Trophoblast cell (in vitro differentiated cells and primary cell): ENCODE measurements at regions not wholly inside any gene's neighbourhood (a gene's known extent, or its start where the extent isn't known, plus 50 kb on each side); places are given as distances from the start of the nearest gene placed in this dataset.

Source experiments
- DNase-seq, 2 donors: peaks; one replicate each; pipeline ENCODE4 v3.0.0-alpha.2; 2016
- H2AFZ ChIP-seq: 2 replicates; pipeline ENCODE4 v1.6.1; 2013; ENCODE audit warnings: low read length, moderate library complexity, mild to moderate bottlenecking; ENCODE audit not compliant: insufficient read depth, poor library complexity
- H2AK5ac ChIP-seq: 2 replicates; pipeline ENCODE4 v1.6.1; 2013; ENCODE audit warnings: mild to moderate bottlenecking, low read length
- H2BK120ac ChIP-seq: 2 replicates; pipeline ENCODE4 v1.6.1; 2013; ENCODE audit warnings: low read length, mild to moderate bottlenecking, moderate library complexity; ENCODE audit not compliant: insufficient read depth, poor library complexity
- H2BK12ac ChIP-seq: 2 replicates; pipeline ENCODE4 v1.6.1; 2013; ENCODE audit warnings: mild to moderate bottlenecking, low read length, moderate library complexity
- H2BK5ac ChIP-seq: 2 replicates; pipeline ENCODE4 v1.6.1; 2013; ENCODE audit warnings: low read length, low read depth, moderate library complexity, mild to moderate bottlenecking; ENCODE audit not compliant: poor library complexity
- H3K14ac ChIP-seq: 2 replicates; pipeline ENCODE4 v1.6.1; 2013; ENCODE audit warnings: mild to moderate bottlenecking, low read length
- H3K18ac ChIP-seq: 2 replicates; pipeline ENCODE4 v1.6.1; 2013; ENCODE audit warnings: mild to moderate bottlenecking, low read length
- H3K23ac ChIP-seq: 2 replicates; pipeline ENCODE4 v1.6.1; 2013; ENCODE audit warnings: low read length
- H3K27ac ChIP-seq: 2 replicates; pipeline ENCODE4 v1.5.1; 2013; ENCODE audit warnings: low read depth, mild to moderate bottlenecking, inconsistent platforms, low read length, moderate library complexity
- H3K27me3 ChIP-seq: 2 replicates; pipeline ENCODE4 v1.6.1; 2013; ENCODE audit warnings: inconsistent platforms, mild to moderate bottlenecking, low read length, moderate library complexity; ENCODE audit not compliant: insufficient read depth
- H3K36me3 ChIP-seq, 2 experiments: 1 replicate in 1 of 2; 2 replicates in 1 of 2; pipeline ENCODE4 v1.6.1; 2013; ENCODE audit warnings: low read length in 2 of 2, mild to moderate bottlenecking in 2 of 2, moderate library complexity in 1 of 2; ENCODE audit not compliant: insufficient read depth in 2 of 2, control insufficient read depth in 1 of 2
- H3K4ac ChIP-seq: 2 replicates; pipeline ENCODE4 v1.6.1; 2013; ENCODE audit warnings: low read depth, mild to moderate bottlenecking, low read length, moderate library complexity
- H3K4me1 ChIP-seq, 2 experiments: 1 replicate in 1 of 2; 2 replicates in 1 of 2; pipeline ENCODE4 v1.6.1; 2013; ENCODE audit warnings: low read length in 2 of 2, mild to moderate bottlenecking in 2 of 2, moderate library complexity in 1 of 2; ENCODE audit not compliant: insufficient read depth in 2 of 2, control insufficient read depth in 1 of 2
- H3K4me2 ChIP-seq: 2 replicates; pipeline ENCODE4 v1.6.1; 2013; ENCODE audit warnings: inconsistent platforms, mild to moderate bottlenecking, low read length, moderate library complexity
- H3K4me3 ChIP-seq: 2 replicates; pipeline ENCODE4 v1.5.1; 2013; ENCODE audit warnings: mild to moderate bottlenecking, low read depth, low read length, inconsistent platforms
- H3K79me1 ChIP-seq: one replicate; pipeline ENCODE4 v1.6.1; 2013; ENCODE audit warnings: low read length
- H3K79me2 ChIP-seq: 2 replicates; pipeline ENCODE4 v1.6.1; 2013; ENCODE audit warnings: low read length, mild to moderate bottlenecking; ENCODE audit not compliant: control insufficient read depth, insufficient read depth, poor library complexity
- H3K9ac ChIP-seq: 2 replicates; pipeline ENCODE4 v1.6.1; 2013; ENCODE audit warnings: mild to moderate bottlenecking, low read length
- H3K9me3 ChIP-seq: 2 replicates; pipeline ENCODE4 v1.6.1; 2013; ENCODE audit warnings: low read depth, mild to moderate bottlenecking, control low read depth, inconsistent platforms, low read length; ENCODE audit not compliant: insufficient read depth
- H4K12ac ChIP-seq: 2 replicates; pipeline ENCODE4 v1.6.1; 2013; ENCODE audit warnings: low read depth, mild to moderate bottlenecking, low read length, moderate library complexity
- H4K8ac ChIP-seq: 2 replicates; pipeline ENCODE4 v1.6.1; 2013; ENCODE audit warnings: low read depth, mild to moderate bottlenecking, low read length, moderate library complexity
- H4K91ac ChIP-seq: one replicate; pipeline ENCODE4 v1.6.1; 2013; ENCODE audit warnings: low read depth, mild to moderate bottlenecking, low read length, moderate library complexity
- WGBS: extraction: QIAGEN DNeasy Blood & Tissue Kit; methylation state at CpG from one replicate; pipeline ENCODE4 v1.1.7; 2013; ENCODE audit warnings: missing lambda C conversion rate; ENCODE audit not compliant: insufficient read length, insufficient coverage; ENCODE audit errors: extremely low coverage; 5-methylcytosine and 5-hydroxymethylcytosine counted together

DNA sequence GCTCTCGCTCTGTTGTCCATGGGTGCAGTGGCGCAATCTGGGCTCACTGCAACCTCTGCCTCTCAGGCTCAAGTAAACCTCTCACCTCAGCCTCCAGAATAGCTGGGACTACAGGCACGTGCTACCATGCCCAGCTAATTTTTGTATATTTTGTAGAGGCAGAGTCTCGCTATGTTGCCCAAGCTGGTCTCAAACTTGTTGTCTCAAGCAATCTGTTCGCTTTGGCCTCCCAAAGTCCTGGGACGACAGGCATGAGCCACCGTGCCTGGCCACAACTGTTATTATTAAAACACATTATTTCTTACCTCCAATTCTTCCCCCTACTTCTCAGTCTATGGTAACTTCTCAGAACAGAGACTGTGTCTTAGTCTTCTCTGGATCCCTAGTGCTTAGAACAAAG lies 143.3 kb downstream of the DICER1 start:
- H3K79me1 ChIP-seq, result no peaks in the 10 kb centered on the region
- no peak overlapping the region for H2BK120ac ChIP-seq
- H4K8ac ChIP-seq, result no peak overlapping the region
- no peaks in the 10 kb centered on the region for H3K79me2 ChIP-seq
- H3K27ac ChIP-seq, result no peak overlapping the region
- no peak overlapping the region for H2BK5ac ChIP-seq
- no peak overlapping the region for H3K4ac ChIP-seq
- no peak overlapping the region for H4K91ac ChIP-seq
- DNase-seq, result no peak
- no peak overlapping the region for H3K4me3 ChIP-seq
- H3K4me1 ChIP-seq, result no peaks in the 10 kb centered on the region
- H2AFZ ChIP-seq, result no peak overlapping the region
- H3K36me3 ChIP-seq, result no peaks in the 10 kb centered on the region
- H3K9ac ChIP-seq, result no peak overlapping the region
- no peak overlapping the region for H3K4me2 ChIP-seq
- no peak overlapping the region for H3K14ac ChIP-seq
- H2BK12ac ChIP-seq, result no peak overlapping the region
- no CpG with 5 or more reads among the region's 7 CpGs for WGBS
- H4K12ac ChIP-seq, result no peak overlapping the region
- H2AK5ac ChIP-seq, result no peak overlapping the region
- H3K18ac ChIP-seq, result no peak overlapping the region
- H3K27me3 ChIP-seq, result no peaks in the 10 kb centered on the region
- H3K9me3 ChIP-seq, result peaks cover 3% of the 10 kb centered on the region
- H3K23ac ChIP-seq, result no peak overlapping the region

DNA sequence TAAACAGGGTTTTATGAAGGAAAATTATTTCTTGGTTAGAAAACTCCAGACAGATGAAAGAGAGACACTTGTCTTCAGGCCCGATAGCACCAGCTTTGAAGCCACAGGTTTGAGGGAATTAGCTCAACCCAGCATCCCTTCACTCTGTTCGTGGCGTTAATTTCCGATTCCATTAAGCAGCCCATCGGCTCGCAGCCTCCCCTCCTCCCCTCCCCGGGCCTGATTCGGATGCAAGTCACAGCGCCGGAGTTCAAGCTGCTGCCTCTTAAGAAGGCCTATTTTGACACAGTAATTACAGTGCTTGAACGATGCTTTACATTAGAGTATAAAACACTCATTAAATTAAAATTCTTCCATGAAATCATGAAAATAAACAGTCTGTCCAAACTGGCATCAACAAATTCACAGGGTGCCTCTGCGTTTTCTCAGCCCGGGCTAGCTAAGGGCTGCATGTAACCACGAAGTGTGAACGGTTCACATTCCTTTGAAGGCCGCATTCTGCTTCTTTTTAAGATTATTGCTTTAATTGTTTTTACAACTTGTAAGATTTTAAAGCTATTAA lies 145.8 kb downstream of the DICER1 start:
- no peak overlapping the region for H2BK12ac ChIP-seq
- H3K23ac ChIP-seq, result no peak overlapping the region
- no peak overlapping the region for H2BK120ac ChIP-seq
- H3K79me1 ChIP-seq, result no peaks in the 10 kb centered on the region
- no peak overlapping the region for H2BK5ac ChIP-seq
- no peaks in the 10 kb centered on the region for H3K4me1 ChIP-seq
- H3K4ac ChIP-seq, result no peak overlapping the region
- no peaks in the 10 kb centered on the region for H3K79me2 ChIP-seq
- no peak overlapping the region for H3K9ac ChIP-seq
- H2AFZ ChIP-seq, result no peak overlapping the region
- no peaks in the 10 kb centered on the region for H3K36me3 ChIP-seq
- no peaks in the 10 kb centered on the region for H3K27me3 ChIP-seq
- H3K4me2 ChIP-seq, result no peak overlapping the region
- H4K8ac ChIP-seq, result no peak overlapping the region
- no peak overlapping the region for H3K27ac ChIP-seq
- H3K4me3 ChIP-seq, result no peak overlapping the region
- H3K9me3 ChIP-seq, result peaks cover 3% of the 10 kb centered on the region
- no peak overlapping the region for H3K18ac ChIP-seq
- no peak overlapping the region for H2AK5ac ChIP-seq
- no peak overlapping the region for H4K91ac ChIP-seq
- H3K14ac ChIP-seq, result no peak overlapping the region
- no peak for DNase-seq
- WGBS, result no CpG with 5 or more reads among the region's 16 CpGs
- H4K12ac ChIP-seq, result no peak overlapping the region

DNA sequence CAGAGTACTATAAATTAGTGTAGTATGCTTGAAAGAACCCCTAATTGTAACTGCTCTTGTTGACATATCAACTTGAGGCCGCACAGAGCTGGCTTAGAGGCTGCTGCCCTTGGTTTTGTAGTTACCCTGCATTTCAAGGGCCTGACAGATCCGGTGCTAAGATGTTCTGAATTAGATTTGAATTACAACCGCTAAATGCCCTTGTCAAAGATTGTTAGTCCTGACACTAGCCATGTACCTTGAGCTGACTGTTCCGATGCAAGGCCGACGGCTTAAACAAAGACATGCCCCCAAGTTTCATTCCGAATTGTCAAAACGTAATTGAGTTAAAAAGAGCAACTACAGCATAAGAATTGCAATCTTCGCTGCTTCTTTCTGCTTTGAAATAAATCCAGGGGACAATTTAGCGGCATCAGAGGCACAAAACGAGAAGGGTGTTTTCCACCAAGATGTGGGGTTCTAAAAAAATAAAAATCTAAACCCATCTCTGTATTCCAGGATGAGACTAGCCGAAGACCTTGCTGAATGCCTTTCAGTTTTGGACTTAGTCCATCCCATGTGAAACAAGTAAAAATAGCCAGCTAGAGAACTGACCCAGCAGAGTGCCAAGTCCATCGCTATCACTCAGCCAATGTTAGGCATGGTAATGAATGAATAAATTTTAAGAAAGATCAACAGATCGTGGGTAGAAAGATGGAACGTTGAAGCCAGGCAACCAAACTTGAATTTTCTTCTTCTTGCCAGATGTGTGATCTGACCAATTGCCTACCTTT lies 148.7 kb downstream of the DICER1 start:
- no peak overlapping the region for H3K18ac ChIP-seq
- no peak overlapping the region for H4K91ac ChIP-seq
- WGBS, result no CpG with 5 or more reads among the region's 15 CpGs
- no peak overlapping the region for H4K8ac ChIP-seq
- no peaks in the 10 kb centered on the region for H3K79me1 ChIP-seq
- H3K27ac ChIP-seq, result no peak overlapping the region
- H3K14ac ChIP-seq, result no peak overlapping the region
- no peaks in the 10 kb centered on the region for H3K4me1 ChIP-seq
- H3K79me2 ChIP-seq, result no peaks in the 10 kb centered on the region
- H2BK120ac ChIP-seq, result no peak overlapping the region
- no peak overlapping the region for H3K9ac ChIP-seq
- no peak overlapping the region for H2AK5ac ChIP-seq
- no peak overlapping the region for H2BK5ac ChIP-seq
- no peak overlapping the region for H2AFZ ChIP-seq
- no peak overlapping the region for H2BK12ac ChIP-seq
- H4K12ac ChIP-seq, result no peak overlapping the region
- H3K4me2 ChIP-seq, result no peak overlapping the region
- DNase-seq, result no peak
- no peaks in the 10 kb centered on the region for H3K9me3 ChIP-seq
- no peak overlapping the region for H3K4ac ChIP-seq
- H3K27me3 ChIP-seq, result no peaks in the 10 kb centered on the region
- no peaks in the 10 kb centered on the region for H3K36me3 ChIP-seq
- no peak overlapping the region for H3K23ac ChIP-seq
- H3K4me3 ChIP-seq, result no peak overlapping the region

DNA sequence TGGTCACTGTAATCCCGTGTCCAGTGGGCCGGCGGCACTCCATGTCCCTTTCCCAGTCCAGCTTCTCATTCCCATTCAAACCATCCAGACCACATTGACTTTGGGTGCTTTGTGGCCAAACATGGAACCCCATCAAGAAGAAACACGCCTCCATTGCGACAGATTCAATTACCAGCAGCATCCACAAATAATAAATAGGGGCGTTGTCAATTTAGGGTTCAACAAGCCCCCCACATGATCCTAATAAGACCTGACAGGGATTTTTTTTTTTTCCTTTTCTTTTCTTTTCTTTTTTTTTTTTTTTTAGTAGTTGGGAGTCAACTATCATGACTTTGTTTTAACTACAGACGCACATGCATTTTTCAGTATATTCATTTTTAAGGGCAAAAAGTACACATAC lies 149.4 kb downstream of the DICER1 start:
- no peak overlapping the region for H3K9ac ChIP-seq
- H3K4me2 ChIP-seq, result no peak overlapping the region
- WGBS, result no CpG with 5 or more reads among the region's 7 CpGs
- no peak overlapping the region for H3K4me3 ChIP-seq
- no peaks in the 10 kb centered on the region for H3K27me3 ChIP-seq
- no peak overlapping the region for H3K18ac ChIP-seq
- no peak overlapping the region for H4K8ac ChIP-seq
- no peaks in the 10 kb centered on the region for H3K79me1 ChIP-seq
- no peaks in the 10 kb centered on the region for H3K36me3 ChIP-seq
- H3K79me2 ChIP-seq, result no peaks in the 10 kb centered on the region
- H2BK5ac ChIP-seq, result no peak overlapping the region
- H2AFZ ChIP-seq, result no peak overlapping the region
- no peak overlapping the region for H2BK12ac ChIP-seq
- H3K27ac ChIP-seq, result no peak overlapping the region
- no peaks in the 10 kb centered on the region for H3K9me3 ChIP-seq
- H4K12ac ChIP-seq, result no peak overlapping the region
- no peak overlapping the region for H2BK120ac ChIP-seq
- no peak overlapping the region for H3K14ac ChIP-seq
- H2AK5ac ChIP-seq, result no peak overlapping the region
- no peak overlapping the region for H3K4ac ChIP-seq
- DNase-seq, result no peak
- no peak overlapping the region for H4K91ac ChIP-seq
- H3K4me1 ChIP-seq, result peaks cover 0 to 4% of the 10 kb centered on the region in 2 experiments
- H3K23ac ChIP-seq, result no peak overlapping the region
